Midbrain (tissue), 1 donor: ENCODE measurements at regions not wholly inside any gene's neighbourhood (a gene's known extent, or its start where the extent isn't known, plus 50 kb on each side); places are given as distances from the start of the nearest gene placed in this dataset.
"Not testable (repeated sequence)": the region's sequence is repeated elsewhere in the genome, so short reads cannot be mapped to it uniquely, and the experiment has no call there.

Experiments used
- DNase-seq: peaks from one replicate; lab custom pipeline; 2025; lab: John Stamatoyannopoulos, UW

DNA sequence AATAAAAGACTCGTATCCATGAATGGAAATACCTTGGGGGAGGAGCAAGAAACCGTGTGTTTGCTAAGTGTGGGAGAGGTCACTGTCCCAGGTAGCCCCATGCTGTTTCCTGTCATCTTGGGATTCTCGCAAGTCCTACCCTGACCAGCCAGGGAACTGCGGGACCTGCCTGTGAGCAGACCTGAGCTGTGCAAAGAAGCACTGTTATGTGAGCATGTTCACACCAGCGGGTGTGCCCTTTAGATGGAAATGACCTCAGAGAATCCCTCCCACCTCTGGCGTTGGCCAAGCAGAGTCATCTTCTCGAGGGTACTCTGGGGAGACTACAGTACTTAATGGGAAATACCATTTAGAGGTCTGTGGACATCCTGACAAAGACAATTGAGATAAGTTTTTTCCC is 127.0 kb upstream of the MON1B start:
- DNase-seq: no peak

DNA sequence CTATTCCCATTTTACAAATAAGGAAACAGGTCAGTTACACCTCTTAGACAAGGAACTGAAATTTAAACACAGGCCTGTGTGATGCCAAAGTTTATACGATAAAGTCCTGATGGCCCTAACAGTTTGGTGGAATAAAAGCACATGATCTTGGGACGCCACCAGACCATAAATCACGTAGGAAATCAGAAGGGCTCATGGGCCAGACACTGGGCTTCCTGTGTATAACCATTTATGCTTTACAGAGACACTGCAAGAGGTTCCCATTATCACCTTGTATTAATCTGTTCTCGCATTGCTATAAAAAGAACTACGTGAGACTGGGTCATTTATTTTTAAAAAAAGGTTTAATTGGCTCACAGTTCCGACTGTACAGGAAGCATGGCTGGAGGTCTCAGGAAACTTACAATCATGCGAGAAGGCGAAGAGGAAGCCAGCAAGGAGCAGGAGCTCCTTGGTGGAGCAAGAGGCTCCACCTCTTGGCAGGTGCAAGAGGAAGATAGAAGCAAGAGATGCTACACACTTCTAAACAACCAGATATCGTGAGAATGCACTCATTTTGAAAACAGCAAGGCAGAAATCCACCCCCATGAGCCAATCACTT is 124.0 kb upstream of the MON1B start:
- DNase-seq: no peak

DNA sequence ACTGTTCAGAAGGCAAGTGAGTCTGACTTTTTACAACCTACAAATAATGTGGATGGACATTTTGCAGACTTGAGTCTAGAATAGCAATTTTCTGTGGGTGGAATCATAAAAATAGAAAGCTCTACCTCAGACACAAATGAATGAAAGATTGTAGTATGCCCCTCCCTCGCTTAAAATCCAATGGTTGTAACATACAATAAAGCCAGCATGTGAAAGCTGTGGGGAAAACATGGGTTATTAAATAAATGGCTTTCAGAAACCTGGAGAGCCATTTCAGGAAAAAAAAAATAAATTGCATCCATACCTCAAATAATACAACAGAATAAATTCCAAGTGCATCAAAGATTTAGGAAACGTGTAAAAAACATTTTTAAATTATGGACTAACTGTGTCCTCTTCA is 123.1 kb upstream of the MON1B start:
- no peak for DNase-seq

DNA sequence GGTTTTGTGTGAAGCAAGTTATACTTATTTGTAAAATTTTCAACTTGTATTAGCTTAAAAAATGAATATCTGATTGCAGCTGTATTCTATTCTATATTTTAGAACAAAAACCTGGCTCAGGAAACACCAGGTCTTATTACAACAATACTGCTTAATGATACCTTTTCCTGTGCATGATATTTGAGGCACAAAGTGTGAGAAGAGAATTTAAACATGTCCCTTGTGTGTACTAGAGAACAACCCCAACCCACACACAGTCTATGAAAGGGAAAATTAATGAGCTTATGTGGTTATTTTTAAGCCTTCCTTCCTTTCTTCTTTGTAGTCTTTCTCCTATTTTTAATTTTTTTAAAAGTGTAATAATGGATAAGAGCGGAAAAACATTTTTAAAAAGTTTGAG is 122.6 kb upstream of the MON1B start:
- no peak for DNase-seq

DNA sequence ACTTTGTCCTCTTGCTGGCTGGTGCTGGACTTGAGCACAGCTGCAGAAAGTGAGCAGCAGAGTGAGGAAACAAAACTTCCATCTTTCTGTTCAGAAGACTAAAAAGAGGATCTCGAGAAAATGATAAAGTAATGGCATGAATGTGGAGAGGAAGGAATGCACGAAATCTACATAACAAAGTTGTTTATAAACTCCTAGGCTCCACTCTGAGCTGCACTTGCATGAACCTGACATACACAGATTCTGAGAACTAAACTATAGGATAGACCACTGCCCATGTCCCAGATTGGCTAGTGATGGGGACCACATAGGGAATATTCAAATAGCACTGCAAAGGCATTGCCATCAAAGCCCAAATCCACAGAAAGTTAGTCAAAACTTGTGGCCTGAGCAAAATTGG is 121.1 kb upstream of the MON1B start:
- DNase-seq: no peak

DNA sequence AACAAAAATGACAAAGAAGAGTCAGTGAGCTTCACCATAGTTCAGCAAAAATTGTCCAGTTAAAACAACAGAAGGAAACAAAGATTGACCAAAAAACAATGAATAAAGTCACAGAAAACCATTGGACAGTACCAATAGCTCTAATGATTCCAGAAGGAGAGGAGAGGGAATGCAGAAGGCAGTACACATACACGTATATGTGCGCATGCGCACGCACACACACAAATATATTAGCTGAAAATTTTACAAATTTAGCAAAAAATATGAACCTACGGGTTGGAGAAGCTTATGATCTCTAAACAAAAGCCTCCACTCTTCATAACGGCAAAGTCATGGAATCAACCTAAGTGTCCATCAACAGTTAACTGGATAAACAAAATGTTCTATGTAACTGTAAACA is 120.3 kb upstream of the MON1B start:
- no peak for DNase-seq

DNA sequence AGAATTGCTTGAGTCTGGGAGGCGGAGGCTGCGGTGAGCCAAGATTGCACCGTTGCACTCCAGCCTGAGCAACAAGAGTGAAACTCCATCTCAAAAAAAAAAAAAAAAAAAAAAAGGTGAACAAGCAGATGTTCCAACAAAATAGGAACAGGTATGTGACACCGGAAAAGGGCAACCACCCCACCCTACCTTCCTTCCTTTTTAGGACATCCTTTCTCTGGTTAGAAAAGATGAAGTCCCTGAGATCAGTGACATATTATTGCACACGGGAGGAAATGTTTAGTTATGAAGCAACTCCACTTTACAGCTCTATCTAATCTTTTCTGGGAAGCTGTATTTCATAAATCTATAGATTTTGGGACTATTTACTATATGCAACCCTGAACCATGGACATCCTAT is 114.2 kb upstream of the MON1B start:
- DNase-seq: no peak

DNA sequence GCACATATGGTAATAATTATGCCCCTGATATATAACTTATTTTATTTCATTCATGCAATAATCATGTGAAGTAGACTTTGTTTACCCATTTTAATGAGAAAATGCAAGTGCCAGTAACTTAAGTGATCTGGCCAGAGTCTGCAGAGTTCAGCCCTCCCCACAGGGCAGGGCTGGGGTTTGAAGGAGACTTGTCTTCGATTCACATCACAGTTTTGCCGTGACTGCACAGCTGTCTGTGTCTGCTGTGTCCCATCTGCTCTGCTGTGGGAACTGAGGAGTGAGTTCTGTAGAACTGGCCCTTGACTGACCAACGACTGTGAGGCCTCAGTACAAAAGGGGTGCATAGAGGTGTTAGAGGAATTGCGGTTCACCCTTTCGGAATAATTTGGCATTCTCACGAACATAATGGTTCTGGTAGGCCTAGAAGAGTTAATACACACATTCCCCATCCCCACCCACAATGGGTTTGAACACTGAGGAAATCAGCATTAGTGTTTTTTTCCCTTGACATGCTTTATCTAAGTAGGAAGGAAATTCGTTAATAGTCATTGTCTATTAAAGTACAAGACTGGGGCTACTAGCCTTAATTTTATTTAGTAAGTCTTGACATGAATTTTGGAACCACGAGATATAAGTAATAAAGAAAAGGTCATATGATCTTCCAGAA is 113.6 kb upstream of the MON1B start:
- DNase-seq: no peak

DNA sequence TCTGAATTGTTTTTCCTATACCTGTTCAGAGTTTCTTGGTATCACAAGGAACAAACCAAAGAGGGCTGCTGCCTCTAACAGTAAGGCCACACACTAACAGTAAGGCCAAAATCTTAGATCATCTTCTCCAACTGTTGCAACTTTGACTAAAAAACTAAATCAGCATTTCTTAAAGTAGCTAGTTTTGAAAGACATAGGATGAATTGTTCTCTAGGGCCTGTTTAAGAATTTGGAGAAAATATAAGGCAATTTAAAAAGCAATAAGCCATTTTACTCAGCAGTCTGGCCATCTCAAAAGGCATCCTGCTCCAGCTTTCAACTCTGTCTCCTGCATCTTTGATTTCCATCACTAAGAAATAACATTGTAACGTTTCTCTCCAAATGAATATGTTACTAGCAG is 105.0 kb upstream of the MON1B start:
- no peak for DNase-seq

DNA sequence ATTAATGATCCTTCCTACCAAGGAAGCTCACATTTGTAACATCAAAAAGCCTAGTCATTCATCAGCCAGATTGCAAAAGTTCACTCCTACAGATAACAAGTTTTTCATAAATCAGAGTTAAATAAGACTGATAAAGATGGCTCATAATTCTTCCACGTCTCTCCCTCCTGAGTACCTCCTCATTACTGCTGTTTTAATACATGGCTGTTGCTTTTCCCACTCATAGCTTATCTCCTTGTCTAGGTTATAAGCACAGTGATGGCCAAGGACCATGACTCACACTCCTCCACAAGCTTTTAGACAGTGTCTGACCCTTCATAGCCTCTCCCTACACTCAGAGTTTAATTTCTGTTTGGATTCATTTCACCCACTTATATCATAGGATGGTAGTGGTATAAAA is 100.9 kb upstream of the MON1B start:
- no peak for DNase-seq

DNA sequence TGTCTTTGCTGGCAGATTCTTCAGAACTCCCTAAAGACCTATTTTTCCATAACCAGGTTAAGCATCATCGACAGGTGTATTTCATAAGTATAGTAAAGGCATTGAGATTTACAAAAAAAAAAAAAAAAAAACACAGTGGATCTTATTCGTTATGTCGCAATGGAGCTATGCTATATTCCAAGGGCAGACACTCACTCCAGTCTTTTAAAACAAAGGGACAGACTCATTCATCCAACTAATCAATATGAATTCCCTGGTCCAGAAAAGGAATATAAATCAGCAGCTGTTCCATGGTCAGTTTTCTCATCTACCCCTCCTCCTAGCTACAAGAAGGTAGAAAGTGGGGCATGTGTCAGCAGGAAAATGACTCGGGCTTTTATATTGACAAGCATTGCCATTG is 97.7 kb upstream of the MON1B start:
- no peak for DNase-seq

DNA sequence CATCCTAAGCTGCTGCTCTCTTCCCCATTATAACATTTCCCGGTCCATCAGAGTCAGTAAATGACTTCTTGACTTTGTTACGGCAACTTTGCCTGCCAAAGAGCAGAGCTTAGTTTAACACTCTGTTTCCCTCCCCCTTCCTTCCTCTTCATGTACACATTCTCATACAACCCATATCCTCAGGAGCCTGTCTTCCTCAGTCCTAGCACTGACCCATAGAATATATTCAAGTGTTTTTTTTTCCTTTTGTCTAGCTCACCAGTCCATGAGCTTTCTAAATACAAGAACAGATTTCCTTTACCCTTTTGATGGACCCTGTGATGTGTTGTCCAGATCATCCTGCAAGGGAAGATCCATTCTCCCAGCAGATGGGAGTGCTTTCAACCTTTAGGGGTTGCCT is 97.0 kb upstream of the MON1B start:
- DNase-seq: no peak

DNA sequence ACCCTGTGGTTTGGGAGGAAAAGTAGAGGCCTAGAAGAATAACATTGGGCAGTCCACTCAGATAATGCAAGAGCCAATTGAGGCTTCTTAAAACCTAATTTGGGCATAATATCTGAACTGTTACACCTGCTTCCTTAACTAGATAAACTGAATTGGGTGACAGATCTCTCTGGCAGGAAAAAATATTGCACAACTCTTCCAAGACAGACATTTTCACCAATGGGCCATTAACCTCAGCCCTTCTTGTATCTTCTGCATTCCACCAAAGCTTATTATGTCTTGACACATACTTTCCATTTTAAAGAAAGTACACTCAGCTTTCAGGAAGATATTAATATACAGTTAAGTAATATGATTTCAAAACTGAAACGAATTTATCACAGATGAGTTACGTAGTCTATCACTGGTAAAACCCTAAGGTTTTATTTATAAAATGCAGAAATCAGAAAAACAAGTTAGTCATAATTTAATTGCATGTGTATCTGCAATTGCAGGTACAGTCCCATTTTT is 79.9 kb upstream of the MON1B start:
- no peak for DNase-seq

DNA sequence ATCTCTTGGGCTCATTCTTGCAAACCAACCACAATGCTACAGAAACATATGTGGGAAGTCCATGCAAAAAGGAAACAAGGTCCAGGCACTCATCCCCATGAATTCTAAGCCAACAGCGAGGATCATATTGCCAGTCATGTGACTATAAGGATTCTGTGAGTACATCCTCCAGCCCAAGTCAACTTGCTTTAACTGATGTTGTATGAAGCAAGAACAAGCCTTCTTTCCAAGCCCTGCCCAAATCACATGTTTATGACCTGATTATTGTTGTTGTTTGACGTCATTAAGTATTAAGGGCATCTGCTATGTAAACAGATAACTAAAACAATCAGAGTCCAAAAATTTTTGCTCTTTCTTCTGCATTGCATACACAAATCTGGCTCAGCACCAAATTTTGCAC is 78.2 kb upstream of the MON1B start:
- DNase-seq: no peak

DNA sequence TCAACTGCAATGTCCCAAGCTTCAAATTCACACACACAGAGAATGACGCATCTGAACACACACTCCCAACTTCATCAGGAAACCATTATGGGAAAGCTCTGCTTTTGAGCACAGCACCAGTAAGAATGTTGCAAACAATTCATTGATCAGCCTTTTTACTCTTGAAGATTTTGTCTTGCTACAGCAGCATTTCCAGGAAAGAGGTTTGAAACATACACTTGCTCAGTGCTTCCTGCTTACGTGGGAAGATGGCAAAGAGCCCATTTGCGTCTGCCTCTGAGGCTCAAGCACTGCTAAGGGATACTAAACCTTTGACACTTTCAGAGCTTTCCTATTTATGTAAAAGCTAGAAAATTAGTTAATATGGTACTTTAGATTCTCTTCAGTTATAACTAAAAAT is 77.2 kb upstream of the MON1B start:
- no peak for DNase-seq

DNA sequence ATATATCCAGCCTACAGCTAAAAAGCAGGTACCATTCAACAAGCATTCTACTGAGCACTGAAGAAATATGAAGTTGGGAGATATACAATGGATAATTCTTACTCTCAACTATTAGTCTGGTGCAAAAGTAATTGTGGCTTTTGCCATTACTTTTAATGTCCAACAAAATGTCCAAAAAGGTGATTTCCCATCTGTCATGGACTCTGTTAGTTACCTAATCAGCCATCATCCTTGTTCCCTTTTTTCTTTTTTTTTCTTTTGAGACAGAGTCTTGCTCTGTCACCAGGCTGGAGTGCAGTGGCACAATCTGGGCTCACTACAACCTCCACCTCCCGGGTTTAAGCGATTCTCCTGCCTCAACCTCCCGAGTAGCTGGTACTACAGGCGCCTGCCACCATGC is 76.6 kb upstream of the MON1B start:
- not testable (repeated sequence) for DNase-seq

DNA sequence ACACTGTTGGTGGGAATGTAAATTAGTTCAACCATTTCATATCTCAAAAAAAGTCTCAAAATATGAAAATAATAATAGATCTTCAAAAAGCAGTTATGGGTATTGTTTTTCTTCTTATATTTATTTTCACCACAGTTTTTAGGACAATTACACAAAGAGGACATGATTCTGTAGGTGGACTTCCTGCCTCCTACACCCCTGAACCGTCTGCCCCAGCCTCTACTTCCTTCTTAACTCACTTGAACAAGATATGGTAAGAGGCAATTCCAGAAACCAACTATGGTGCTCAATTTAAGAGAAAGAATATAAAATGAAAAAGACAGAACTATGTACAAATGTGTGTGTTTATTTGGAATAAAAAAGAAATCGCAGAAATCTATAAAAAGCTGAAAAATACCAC is 74.1 kb upstream of the MON1B start:
- DNase-seq: no peak

DNA sequence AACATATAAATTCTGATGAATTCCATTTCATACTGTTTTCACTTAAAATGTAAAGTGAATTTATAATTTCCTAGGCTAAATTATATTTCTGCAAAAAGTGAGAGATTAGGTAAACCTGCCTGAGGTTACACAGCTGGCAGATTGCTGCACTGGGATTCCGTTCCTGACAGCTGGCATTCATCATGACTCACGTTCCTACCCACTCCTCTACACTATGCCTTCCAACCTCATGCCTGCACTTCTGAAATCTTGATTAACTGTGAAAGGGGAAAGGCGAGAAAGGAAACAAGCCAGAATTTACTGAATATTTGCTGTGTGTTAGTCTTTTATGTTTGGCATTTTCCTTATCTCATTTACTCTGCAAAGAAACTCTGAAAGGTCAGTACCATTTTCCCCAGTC is 73.3 kb upstream of the MON1B start:
- no peak for DNase-seq

DNA sequence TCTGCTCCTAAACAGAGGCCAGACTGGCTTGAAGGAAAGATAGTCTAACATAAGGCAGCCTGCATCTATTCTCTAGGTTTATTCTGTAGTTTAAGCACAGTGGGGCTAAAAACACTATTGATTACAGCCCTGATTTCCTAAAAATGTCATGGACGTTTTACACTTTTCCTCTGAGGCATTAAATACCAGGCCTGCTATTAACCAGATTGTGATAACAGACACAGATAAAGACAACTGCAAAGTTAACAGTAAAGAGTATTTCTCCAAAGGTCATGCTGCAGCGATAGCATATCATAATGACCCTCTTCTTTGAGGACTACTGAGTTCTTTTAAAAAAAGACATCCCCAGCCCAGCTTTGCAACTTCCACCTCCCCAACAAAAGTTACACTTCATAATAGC is 59.6 kb upstream of the MON1B start:
- DNase-seq: no peak

DNA sequence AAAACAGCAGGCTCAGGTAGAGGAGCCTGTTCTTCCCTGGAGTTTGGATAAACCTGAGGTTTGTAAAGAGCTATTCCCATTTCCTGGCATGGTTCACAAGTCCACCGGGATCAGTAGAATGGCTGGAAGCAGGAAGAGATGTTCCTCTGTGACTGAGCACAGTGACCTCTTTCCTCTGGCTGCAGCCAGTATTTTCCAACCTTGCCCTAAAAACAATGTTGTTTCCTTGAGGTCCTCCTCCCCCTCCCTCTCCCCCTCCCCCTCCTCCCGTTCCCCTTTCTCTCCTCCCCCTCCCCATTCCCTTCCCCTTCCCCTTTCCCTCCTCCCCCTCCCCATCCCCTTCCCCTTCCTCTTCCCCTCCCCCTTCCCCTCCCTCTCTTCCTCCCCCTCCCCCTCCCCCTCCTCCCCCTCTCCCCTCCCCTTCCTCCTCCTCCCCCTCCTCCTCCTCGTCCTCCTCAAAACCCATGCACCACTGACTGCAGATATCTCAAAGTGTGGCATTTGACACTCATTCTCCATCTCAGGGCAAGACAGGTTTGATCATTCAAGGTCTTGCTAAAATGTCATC is 58.9 kb upstream of the MON1B start:
- no peak for DNase-seq

DNA sequence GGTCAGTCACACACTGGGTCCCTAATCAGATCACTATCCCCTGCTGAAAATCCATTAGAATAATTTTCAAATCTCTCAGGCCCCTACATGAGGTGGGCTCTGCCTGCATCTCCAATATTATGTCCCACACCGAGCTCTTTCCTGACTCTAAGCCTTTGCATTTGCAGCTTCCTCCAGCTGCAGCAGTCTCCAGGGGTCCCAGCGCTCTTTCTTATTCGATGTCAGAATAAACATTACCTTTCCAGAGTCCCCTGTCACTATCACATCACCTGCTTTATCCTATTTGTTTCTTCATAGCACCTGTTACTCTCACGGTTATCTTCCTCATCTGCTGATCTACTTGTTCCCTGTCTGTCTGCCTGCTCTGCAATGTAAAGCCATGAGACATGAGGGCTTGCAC is 57.3 kb upstream of the MON1B start:
- no peak for DNase-seq

DNA sequence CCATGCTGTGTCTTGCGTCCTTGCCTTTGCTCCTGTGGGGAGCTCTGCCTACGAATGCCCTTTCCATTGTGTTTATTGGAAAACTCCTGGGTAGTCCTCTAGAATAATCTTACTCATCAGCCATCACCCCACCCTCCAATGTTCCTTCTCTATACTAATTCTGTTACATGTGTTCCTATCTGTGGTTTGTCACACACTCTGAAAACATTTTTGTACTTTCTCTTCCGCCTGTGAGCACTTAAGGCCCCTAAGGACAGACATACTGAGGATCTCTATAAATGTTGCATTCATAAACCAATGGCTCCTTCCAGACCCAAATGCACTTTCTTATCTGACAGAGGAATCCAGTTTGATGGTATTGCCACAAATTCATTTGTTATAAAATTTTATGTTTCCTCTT is 53.9 kb upstream of the MON1B start:
- DNase-seq: no peak
